OCI-LY3 (cell line): ENCODE measurements at regions not wholly inside any gene's neighbourhood (a gene's known extent, or its start where the extent isn't known, plus 50 kb on each side); places are given as distances from the start of the nearest gene placed in this dataset.

Experiments
- CTCF ChIP-seq: fragments of 200-600, 300-600 bp; sonication (generic); IDR thresholded peaks from 2 replicates; pipeline ENCODE4 v1.5.1; 2014; ENCODE audit warnings: antibody characterized with exemption, low read length, low read depth
- EZH2phosphoT487 ChIP-seq: fragments of 200-600 bp; shearing (Covaris generic); IDR thresholded peaks from 2 replicates; pipeline ENCODE4 v1.6.1; 2018; ENCODE audit warnings: antibody characterized with exemption, mixed run types, low read depth

DNA sequence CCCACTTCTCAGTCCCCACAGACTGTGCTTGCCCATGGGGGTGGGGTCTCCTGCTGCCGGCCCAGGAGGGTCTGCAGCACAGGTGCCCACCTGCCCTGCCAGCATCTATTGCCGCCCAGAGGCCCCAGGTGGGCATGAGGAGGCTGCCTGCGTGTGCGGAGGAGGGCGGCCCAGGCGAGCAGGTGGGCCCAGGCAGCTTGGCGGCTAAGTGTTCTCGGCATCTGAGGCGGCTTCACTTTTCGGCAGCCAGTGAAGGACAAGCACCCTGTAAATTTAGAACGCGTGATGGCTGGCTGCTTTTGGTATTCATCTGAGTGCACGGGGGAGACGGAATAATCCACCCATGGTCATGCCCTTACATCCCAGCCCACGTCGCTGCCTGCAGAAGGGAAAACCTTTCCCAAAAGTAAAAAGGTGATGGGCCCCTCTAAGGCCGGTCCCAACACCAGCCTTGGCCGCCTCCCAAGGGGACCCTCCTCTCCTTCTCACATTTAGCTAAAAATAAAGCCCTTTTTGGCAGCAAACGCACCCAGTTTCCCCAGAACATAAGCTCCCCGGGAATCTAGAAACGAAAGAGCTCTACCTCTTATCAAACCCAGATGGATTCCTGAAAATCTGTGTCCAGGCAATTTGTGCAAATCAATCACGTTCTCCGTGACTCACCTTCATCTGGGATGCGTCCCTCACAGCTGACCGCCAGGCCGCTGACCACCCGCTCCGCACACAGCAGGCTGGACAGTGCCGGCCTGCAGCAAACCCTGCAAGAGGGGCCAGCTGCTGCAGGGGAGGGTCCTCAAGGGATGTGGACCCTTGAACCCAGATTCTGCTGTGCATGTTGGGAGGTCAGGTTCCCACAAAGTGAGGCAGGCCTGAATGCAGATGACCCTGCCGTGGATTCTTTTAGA lies 79.4 kb downstream of the RBFOX3 start:
- TF ChIP-seq CTCF (no peak), EZH2phosphoT487 (no peak)
